GM21526 (cell line): ENCODE measurements at regions not wholly inside any gene's neighbourhood (a gene's known extent, or its start where the extent isn't known, plus 50 kb on each side); places are given as distances from the start of the nearest gene placed in this dataset.

Experiments used
- ATAC-seq: cut with Tn5 transposase; IDR thresholded peaks from one replicate; pipeline ENCODE4 v1.9.1; 2021; ENCODE audit warnings: moderate library complexity; ENCODE audit not compliant: unreplicated experiment, low FRiP score

DNA sequence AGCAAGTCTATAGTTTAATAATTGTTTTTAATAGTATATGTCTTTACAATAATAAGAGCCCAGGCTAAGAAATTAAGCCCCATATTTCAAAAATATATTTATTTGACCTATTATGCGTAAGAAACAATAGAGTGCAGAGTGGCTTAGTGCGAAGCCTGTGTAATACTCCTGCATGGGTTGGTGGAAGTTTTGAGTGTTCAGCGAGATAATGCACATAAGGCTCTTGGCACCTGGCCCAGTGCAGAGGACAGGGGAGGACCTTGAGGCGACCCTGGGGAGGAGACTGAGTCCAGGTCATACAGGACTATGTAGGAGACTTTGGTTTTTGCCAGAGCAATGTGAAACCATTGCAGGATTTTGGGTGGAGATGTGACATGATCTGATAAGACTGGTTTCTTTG lies 132.4 kb upstream of the ST6GAL2 start:
- ATAC-seq, result no peak

- ATAC-seq, result no peak
These were observed 134.4 kb upstream of the ST6GAL2 start for GRCh38 chr2:107020392-107020791.

DNA sequence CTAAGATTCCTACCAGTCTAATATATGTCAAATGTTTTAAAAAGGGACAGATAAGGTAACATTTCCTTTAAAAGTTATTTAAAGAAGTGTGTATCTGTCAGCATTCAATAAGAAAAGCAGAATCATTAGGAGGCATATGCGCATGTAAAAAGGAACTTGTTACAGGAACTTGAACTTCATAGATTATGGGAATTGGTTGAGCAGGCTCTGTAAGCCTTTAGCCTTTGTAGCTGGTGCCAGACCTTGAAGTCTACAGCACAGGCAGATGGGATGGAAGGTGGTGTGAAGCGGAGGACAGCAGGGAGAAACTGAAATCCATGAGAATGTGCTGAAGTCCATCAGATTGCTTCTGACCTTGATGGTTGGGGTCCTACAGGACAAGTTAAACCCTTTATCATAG lies 138.3 kb upstream of the ST6GAL2 start:
- ATAC-seq, result no peak

- ATAC-seq, result no peak
These were observed 139.4 kb upstream of the ST6GAL2 start for GRCh38 chr2:107025291-107025857.

DNA sequence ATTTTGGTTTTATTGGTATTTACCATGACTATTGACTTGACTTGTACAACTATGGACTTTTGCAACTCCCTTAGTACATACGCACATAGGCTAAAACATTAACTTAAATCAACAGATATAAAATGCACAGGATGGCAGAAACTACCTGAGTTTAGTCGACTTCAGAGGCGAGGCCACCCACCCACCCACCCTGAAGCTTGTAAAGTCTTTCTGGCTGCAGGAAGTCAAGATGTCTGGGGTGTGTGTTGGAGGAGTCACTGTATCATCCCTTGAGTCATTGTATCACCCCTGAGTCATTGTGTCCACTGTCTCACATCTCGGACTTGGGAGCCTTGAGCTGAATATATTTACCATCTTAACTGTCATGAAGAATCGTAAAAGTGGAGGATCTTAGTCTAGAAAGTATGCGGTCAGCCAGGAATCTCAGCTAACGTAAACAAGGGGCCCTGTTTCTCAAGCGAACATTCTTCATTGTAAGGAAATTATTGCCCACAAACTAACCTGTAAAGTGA lies 140.0 kb upstream of the ST6GAL2 start:
- no peak for ATAC-seq

DNA sequence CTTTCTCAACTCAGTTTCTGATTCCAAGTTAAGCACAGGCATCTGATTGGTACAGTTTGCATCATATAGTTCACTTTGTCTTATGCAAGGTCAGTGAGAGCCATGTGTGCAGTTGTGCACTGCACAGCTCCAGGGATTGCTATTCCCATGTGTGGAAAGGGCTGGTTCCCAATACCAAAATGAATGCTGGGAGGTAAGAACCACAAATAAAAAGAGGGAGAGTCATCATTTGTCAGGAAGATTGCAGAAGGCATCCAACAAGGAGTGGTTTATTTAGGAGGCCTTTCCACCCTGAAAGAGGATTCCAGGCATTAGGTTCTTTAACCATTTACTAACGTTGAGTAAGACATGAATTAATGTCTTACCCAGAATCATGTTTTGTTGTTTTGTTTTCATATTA lies 141.2 kb upstream of the ST6GAL2 start:
- ATAC-seq, result no peak

- no peak for ATAC-seq
These were observed 141.8 kb upstream of the ST6GAL2 start for GRCh38 chr2:107027810-107028209.

GRCh38 chr2:107028661-107029060 lies 142.7 kb upstream of the ST6GAL2 start:
- no peak for ATAC-seq

DNA sequence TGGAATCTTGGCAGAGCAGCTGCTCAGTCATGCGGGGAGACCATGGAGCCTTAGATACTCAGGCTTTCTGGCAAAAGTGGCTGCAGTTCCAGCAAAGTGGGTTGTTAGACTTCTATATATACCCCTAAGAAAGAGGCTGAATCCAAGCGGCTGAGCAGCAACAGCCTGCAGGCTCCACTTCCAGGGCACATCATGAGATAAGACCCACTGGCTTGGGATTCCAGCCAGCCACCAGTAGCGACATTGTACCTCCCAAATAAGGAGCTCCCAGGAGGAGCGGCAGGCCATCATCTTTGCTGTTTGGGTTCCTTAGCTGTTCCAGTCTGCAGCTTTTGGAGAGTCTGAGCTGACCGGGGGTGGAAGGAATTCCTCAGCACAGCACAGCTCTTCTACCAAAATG lies 150.3 kb upstream of the ST6GAL2 start:
- no peak for ATAC-seq

- no peak for ATAC-seq
These were observed 176.2 kb upstream of the ST6GAL2 start for GRCh38 chr2:107062173-107062572.

GRCh38 chr2:107062599-107063220 lies 176.7 kb upstream of the ST6GAL2 start:
- no peak for ATAC-seq

DNA sequence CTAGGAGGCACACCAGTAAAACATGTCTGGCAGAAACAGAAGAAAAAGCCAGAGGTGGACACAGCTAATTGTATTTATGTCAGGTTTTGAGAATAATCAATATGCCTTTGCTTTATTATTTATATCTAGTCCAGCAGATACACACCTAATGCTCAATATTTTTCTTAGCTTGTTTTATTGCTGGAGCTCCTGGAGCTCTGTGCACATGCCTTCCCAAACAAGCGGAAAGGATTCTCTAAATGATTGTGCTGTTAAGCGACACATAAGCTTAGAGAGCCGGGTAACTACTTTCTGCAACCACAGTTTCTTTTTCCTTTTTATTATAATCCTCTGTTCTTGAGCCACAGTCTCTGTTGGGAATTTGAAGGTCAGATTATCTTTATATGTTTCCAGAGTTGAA lies 177.3 kb upstream of the ST6GAL2 start:
- ATAC-seq, result no peak

GRCh38 chr2:107064750-107065149 lies 178.8 kb upstream of the ST6GAL2 start:
- ATAC-seq, result no peak

DNA sequence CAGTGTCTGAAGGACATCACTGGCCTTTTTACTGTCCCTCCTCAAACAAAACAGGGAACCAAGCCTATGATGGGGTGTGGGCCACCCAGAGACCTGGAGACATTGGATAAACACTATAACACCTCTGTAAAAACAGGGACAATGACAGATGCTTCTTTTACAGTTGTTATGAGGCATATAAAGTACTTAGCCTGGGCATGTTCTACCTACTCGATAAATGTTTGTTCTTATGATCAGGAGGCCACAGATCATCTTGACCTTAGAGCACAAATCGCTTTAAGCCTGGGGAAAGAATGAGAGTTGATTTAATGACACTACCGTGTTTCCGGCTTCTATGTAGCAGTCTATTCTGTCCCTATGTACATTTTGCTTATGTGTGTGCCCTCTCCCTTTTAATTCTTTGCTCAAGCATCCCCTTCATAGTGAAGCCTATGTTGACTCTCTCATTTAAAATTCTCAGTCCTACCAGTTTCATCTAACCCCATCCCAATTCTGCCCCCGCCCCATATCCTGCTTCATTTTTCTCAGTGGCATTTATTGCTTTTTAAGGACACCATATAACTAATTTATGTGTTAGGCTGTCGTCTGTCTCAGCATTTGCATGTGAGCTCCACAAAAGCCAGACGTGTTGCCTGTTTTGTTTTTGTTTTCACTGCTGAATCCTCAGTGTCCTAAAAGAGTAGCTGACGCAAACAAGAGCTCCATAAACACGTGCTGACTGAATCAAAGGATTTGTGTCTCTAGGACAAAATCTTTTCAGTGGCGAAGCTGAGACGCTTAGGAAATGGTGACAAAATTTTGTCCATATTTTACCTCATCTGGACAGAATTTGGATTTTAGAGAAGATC lies 182.3 kb upstream of the ST6GAL2 start:
- ATAC-seq, result no peak

GRCh38 chr2:107069890-107070289 lies 183.9 kb upstream of the ST6GAL2 start:
- ATAC-seq, result no peak

- no peak for ATAC-seq
These were observed 186.4 kb upstream of the ST6GAL2 start for GRCh38 chr2:107072150-107072940.

- ATAC-seq, result no peak
These were observed 192.6 kb upstream of the ST6GAL2 start for GRCh38 chr2:107078584-107078983.

GRCh38 chr2:107086497-107086896 lies 200.5 kb upstream of the ST6GAL2 start:
- ATAC-seq, result no peak

DNA sequence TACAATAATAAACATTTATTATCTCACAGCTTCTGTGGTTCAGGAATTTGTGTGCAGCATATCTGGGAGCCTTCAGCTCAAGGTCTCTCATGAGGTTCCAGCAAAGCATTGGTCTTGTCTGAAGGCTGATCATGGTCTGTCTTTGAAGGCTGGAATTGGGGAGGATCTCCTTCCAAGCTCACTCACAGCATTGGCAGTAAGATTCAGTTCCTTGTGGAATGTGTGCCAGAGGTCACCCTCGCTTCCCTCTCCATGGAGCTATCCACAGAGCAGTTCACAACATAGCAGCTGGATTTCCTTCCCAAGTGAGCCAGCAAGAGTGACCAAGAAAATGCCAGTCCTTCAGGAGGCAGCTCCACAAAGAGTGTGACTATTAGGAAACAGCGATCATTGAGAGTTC lies 202.2 kb upstream of the ST6GAL2 start:
- no peak for ATAC-seq

DNA sequence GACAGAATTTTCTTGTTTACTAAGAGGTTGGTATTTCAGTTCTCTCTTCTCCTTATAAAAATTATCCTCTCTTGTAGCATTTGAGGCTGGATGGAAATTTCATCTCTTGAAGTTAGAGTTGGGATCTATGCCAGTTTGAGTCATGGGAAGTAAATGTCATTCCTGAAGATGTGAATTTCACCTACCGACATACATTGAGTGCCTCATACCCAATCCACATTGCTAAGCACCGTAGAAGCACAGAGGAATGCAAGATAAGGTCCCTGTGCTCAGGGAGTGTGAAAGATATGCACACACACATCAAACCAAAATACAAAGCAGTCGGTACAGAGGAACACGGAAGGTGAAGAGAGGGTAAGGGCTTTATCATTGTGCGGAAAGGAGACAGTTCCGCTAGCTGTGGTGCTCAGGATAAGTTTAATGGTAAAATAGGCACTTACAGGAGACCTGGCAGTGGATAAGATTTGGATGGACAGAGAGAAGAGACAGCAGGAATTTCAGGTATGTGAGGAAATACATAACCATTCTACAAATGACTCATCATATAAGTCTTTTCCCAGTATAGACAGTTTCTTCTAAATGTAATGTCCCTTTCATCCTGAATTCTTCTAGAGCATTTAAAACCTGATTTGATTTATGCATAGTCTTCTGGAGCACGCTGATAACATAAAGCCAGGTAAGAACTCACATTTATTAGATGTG lies 205.3 kb upstream of the ST6GAL2 start:
- no peak for ATAC-seq
